ENCODE measurements at regions not wholly inside any gene's neighbourhood (a gene's known extent, or its start where the extent isn't known, plus 50 kb on each side); places are given as distances from the start of the nearest gene placed in this dataset.

GRCh38 chr1:63068626-63069025 is 253.7 kb upstream of the FOXD3 start:
- TF ChIP-seq TCF7 (IDR thresholded peaks at IDR 0.05; ENCODE audit: borderline replicate concordance) (no peak), EP300 (IDR thresholded peaks at IDR 0.05; ENCODE audit: borderline replicate concordance in 1 of 2, control insufficient read depth in 1 of 2, low read depth in 2 of 2, low read length in 2 of 2) (no peak), SMC3 (IDR thresholded peaks at IDR 0.05; ENCODE audit: borderline replicate concordance, low read length) (no peak), NKRF (conservative IDR thresholded peaks at IDR 0.05) (no peak), TAF1 (IDR thresholded peaks at IDR 0.05; ENCODE audit: borderline replicate concordance, low read depth, low read length) (no peak), CTCF (IDR thresholded peaks at IDR 0.05 in 2 of 3, conservative IDR thresholded peaks at IDR 0.05 in 1 of 3; ENCODE audit: control insufficient read depth in 2 of 3, extremely low read depth in 1 of 3, insufficient read depth in 1 of 3, low read depth in 3 of 3, low read length in 3 of 3) (no peak), NFIC (IDR thresholded peaks at IDR 0.05; ENCODE audit: low read depth, low read length) (no peak), NRF1 (conservative IDR thresholded peaks at IDR 0.05; ENCODE audit: low read depth, low read length) (no peak), POLR2AphosphoS5 (IDR thresholded peaks at IDR 0.05; ENCODE audit: low read length) (no peak), E4F1 (IDR thresholded peaks at IDR 0.05; ENCODE audit: borderline replicate concordance, partially characterized antibody) (no peak), NR2C2 (IDR thresholded peaks at IDR 0.05; ENCODE audit: borderline replicate concordance, control insufficient read depth, insufficient read length, low read depth) (no peak), TARDBP (IDR thresholded peaks at IDR 0.05; ENCODE audit: borderline replicate concordance) (no peak)
